ENCODE measurements at regions not wholly inside any gene's neighbourhood (a gene's known extent, or its start where the extent isn't known, plus 50 kb on each side); places are given as distances from the start of the nearest gene placed in this dataset.
"Not testable (repeated sequence)": the region's sequence is repeated elsewhere in the genome, so short reads cannot be mapped to it uniquely, and the experiment has no call there.

- no peak for DNase-seq
Observed at GRCh38 chr5:116787570-116787969, 212.9 kb upstream of the SEMA6A start.

GRCh38 chr5:116785106-116785505 lies 210.5 kb upstream of the SEMA6A start:
- DNase-seq, result no peak

- no peak for DNase-seq
Observed at GRCh38 chr5:116779846-116780245, 205.2 kb upstream of the SEMA6A start.

- DNase-seq, result no peak
Observed at GRCh38 chr5:116778651-116779280, 204.1 kb upstream of the SEMA6A start.

GRCh38 chr5:116778032-116778431 lies 203.4 kb upstream of the SEMA6A start:
- no peak for DNase-seq

- no peak for DNase-seq
Observed at GRCh38 chr5:116773926-116774325, 199.3 kb upstream of the SEMA6A start.

- no peak for DNase-seq
Observed at GRCh38 chr5:116772806-116773205, 198.2 kb upstream of the SEMA6A start.

- no peak for DNase-seq
Observed at GRCh38 chr5:116772152-116772501, 197.5 kb upstream of the SEMA6A start.

GRCh38 chr5:116771466-116772151 lies 197.0 kb upstream of the SEMA6A start:
- DNase-seq, result no peak

GRCh38 chr5:116769953-116770352 lies 195.3 kb upstream of the SEMA6A start:
- not testable (repeated sequence) for DNase-seq

GRCh38 chr5:116769470-116769869 lies 194.8 kb upstream of the SEMA6A start:
- DNase-seq, result no peak

GRCh38 chr5:116766470-116766947 lies 191.9 kb upstream of the SEMA6A start:
- no peak for DNase-seq

GRCh38 chr5:116765441-116765840 lies 190.8 kb upstream of the SEMA6A start:
- DNase-seq, result no peak

GRCh38 chr5:116764941-116765340 lies 190.3 kb upstream of the SEMA6A start:
- no peak for DNase-seq

- DNase-seq, result no peak
Observed at GRCh38 chr5:116763987-116764866, 189.6 kb upstream of the SEMA6A start.

GRCh38 chr5:116759860-116760640 lies 185.4 kb upstream of the SEMA6A start:
- DNase-seq, result no peak

GRCh38 chr5:116757326-116757725 lies 182.7 kb upstream of the SEMA6A start:
- DNase-seq, result no peak

- DNase-seq, result no peak
Observed at GRCh38 chr5:116756531-116756930, 181.9 kb upstream of the SEMA6A start.

- no peak for DNase-seq
Observed at GRCh38 chr5:116754556-116754955, 179.9 kb upstream of the SEMA6A start.

- no peak for DNase-seq
Observed at GRCh38 chr5:116751684-116752083, 177.1 kb upstream of the SEMA6A start.

GRCh38 chr5:116750631-116751580 lies 176.3 kb upstream of the SEMA6A start:
- no peak for DNase-seq

GRCh38 chr5:116747881-116748280 lies 173.3 kb upstream of the SEMA6A start:
- no peak for DNase-seq
